GM19438 (cell line): ENCODE measurements at regions not wholly inside any gene's neighbourhood (a gene's known extent, or its start where the extent isn't known, plus 50 kb on each side); places are given as distances from the start of the nearest gene placed in this dataset.

Source experiments
- ATAC-seq: cut with Tn5 transposase; IDR thresholded peaks from one replicate; pipeline ENCODE4 v1.9.1; 2021; ENCODE audit warnings: low read depth; ENCODE audit not compliant: unreplicated experiment

DNA sequence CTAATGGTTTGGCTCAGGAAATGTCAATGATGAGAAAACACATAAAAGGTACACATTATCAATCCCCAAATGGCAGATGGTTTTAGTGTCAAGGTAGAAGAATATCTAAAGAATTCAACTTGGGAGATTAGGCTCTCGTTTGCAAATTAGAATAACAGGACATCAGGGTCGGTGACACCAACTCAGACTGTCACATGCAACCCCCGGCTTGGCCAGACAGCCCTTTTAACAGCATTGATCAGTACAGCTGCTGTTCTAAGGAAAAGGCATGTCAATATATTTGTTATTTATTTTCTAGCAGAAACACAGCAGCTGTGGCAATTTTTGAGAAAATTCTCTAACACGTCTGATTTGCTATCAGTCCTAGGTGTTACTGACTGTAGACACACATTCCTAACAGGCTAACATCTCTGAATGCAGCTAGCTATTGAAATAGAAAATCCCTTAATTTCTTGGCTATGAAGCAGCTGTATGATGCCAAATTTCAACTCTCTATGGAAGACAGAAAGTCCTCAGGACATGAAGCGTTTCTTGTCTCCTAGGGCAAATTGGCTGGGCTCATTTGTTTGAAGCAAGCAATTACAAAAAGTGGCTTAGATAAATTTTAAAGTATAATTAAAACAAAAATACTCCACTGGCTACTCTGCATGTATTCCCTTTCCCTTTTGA lies 269.0 kb upstream of the CXXC4 start:
- no peak for ATAC-seq

- ATAC-seq = no peak
These were observed 272.0 kb upstream of the CXXC4 start for GRCh38 chr4:104766676-104767075.

DNA sequence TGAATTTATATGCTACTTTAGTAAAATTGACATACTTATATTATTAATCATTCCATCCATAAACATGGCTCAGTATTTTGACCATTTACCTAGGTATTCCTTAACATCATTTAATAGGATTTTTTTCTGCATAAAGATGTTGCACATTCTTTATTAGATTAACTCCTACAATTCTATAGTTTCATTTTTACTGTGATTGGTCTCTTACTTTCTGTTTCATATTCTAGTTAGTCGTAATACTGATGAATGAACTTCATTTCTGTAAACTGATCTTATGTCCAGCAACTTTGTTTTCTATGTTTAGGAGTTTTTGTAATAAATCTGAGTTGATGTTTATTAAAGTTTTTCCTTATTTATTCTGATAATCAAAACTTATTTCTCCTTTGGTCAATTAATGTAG lies 278.2 kb upstream of the CXXC4 start:
- ATAC-seq = peak; percentile 78

DNA sequence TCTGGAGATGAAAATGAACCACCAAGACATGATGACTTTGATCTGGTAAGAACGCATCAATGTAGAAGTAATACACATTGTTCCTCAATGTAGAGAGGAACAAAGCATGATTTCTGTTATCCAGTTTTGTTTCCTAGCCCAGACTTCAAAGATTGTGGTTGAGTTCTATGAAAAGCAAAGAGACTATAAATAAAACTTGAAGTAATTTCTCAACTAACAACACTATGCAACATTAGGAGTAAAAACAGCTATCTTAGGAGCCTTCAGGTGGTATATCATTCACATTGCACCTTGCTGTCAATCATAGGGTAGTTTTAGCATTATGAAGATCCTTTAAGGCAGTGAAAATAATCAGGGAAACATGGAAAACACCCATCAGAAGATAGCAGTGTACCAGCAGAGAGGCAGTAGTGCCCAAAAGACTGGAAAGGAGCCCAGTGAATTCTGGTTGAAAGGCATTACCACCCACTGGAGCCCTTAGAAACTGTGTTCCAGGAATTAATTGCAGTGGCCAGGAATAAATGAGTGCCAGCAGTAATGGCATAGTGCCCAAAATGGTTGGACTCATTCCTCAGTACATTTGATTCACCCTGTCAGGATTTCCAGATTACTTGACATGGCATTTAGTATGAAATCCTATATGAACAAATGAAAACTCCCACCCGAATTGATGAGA lies 300.7 kb upstream of the CXXC4 start:
- no peak for ATAC-seq

GRCh38 chr4:104811727-104812126 lies 317.0 kb upstream of the CXXC4 start:
- ATAC-seq = no peak

DNA sequence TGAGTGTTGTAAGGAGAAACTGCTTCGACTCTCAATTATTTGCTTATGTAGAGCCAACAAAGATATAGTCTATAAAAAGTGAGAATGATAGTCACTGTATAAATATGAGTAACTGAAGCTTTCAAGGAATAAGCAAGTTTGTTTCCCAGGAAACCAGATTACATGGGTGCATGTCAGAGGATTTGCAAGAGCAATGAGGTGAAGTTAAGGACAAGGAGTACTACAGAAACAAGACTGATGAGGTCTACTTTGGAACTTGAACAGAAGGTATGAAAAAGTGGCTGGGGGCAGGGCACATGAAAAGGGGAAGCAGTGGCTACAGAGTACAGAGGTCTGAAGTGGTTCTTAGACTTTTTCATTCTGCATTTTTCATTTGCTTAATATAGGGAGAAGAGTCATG lies 321.0 kb upstream of the CXXC4 start:
- peak; percentile 60 for ATAC-seq

DNA sequence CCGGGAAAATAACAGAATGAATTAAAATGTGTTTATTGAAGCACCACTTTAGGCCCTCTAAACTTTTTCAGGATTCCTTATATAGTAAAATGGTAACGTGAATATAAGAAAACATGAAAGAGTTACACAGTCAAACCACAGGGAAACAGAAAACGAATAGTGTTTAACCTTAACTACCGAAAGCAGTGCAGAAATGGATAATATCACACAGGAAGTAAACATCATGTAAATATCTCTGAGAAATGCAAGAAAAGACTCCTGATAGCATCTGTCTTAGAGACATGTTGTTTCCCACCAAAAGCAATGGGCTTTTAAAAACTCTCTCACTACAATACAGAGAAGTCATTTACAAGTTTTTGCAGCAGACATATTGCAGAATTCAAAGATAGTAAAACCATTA lies 323.9 kb upstream of the CXXC4 start:
- peak; percentile 59 for ATAC-seq

DNA sequence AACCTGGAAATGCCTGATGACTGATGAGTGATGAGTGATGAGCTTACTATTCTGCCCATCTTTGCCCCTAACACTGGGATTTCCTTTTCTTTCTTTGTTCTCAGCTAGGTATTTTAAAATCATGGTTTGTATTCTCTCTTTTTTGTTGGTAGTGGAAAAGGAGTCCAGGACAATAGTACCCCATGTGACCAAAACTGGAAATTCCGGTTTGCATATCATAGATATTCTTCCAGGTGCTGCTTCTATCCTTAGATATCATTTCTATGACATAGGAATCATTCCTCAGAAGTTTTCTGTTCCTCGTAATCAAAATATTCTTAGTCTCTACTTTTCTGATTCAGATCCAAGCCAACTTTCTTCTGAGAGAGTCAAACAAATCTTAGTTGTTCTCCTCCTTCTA lies 320.5 kb upstream of the TET2 start:
- no peak for ATAC-seq

GRCh38 chr4:104829761-104830160 lies 316.9 kb upstream of the TET2 start:
- ATAC-seq = no peak

GRCh38 chr4:104848597-104849225 lies 298.0 kb upstream of the TET2 start:
- ATAC-seq = peak; percentile 67

DNA sequence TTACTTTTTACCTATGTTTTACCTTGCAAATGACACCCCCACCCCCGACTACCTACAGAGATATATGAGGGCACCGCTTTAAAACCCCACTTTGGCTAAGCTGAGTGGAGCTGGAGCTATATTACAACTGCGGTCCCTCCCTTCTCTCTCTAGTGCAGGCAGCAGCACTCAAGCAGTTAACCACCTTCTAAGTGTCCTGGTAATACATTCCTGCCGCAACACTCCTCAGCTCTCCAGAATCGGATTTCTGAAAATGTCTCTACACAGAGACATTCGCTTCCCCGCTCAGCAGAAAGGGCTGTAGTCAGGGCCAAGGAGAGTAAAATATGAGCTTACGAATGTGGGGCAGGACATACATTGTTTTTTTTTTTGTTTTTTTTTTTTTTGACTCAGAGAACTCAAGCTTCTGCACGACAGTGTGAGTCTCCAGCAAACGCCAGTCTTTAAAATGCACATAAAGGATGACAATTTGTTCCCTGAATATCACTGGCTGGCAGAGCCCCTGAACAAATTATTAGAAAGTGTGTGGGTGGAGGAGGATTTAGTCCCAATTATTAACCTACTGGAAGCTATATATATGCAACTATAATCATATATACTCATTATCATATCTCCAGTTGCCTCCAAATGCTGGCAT lies 287.0 kb upstream of the TET2 start:
- ATAC-seq = no peak

GRCh38 chr4:104860238-104861123 lies 286.2 kb upstream of the TET2 start:
- ATAC-seq = peak; percentile 93

DNA sequence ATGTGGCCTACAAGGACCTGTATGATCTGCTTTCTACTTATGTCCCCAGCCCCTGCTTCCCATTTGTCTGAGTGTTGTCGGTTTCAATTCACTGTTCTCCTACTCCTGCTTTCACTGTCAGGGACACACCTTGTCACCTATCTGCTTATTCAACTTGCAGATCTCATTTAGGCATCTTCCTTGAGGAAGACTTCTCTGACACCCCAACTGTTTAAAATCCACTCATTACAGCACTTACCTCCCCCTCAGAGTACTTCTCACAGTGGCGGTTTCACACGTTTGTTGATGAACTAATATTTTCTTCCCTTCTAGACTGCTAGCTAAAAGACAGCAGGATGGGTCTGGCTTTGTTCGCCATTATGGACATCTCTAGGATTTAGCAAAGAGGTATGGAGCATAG lies 279.9 kb upstream of the TET2 start:
- ATAC-seq = no peak

GRCh38 chr4:104868533-104868932 lies 278.1 kb upstream of the TET2 start:
- ATAC-seq = peak; percentile 23

GRCh38 chr4:104868958-104869357 lies 277.7 kb upstream of the TET2 start:
- ATAC-seq = peak; percentile 89

- ATAC-seq = no peak
These were observed 276.8 kb upstream of the TET2 start for GRCh38 chr4:104869831-104870230.

- peak; percentile 39 for ATAC-seq
These were observed 276.0 kb upstream of the TET2 start for GRCh38 chr4:104870495-104871233.

DNA sequence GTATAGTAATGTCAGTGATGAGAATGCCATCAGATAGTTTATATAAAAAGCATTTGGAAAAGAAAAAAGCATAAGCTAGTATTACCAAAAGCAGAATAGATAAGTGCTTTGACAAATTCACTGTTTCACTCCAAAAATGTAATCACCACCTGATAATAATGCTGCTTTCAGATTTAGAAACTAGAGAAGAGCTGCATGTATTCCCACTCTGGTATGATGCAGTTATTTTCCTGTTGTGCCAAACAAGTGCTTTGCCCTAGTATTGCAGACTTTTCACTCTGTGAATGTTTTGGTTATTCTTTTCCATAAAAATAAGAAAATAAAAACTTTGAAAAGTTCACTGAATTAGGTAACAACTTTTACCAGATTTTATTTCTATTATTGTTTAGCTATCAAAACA lies 267.7 kb upstream of the TET2 start:
- no peak for ATAC-seq

DNA sequence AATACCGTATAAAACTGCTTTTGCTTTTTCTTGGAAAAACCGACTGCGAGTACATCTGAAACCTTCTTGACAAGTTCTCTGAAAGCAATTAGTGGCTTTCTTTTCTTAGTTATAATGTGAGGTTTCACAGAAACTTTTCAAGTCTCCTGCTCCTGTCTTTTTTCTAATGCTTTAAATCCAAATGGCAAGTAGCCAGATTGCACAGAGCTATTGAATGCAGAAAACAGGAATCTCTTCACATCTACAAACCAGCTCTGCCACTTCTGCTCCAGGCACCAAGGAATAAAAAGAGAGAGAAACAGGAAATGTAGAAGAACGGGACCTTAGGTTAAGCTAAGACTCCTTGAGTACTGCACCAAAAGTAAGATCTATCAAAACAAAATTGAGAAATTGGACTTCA lies 267.3 kb upstream of the TET2 start:
- ATAC-seq = peak; percentile 68

DNA sequence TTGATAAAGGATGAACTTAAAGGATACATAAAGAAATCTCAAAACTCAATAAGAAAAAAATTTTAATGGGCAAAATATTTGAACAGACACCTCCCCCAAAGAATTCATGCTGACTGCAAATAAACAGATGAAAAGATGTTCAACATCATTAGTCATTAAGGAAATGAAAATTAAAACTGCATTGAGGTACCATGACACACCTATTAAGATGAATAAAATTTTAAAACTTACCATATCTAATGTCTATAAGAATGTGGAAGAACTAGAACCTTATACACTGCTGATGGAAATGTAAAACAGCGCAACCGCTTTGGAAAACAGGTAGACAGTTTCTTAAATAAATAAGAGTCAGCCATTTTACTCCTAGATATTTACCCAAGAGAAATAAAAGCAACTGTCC lies 266.8 kb upstream of the TET2 start:
- ATAC-seq = no peak
